ENCODE measurements at regions not wholly inside any gene's neighbourhood (a gene's known extent, or its start where the extent isn't known, plus 50 kb on each side); places are given as distances from the start of the nearest gene placed in this dataset.

GRCh38 chr4:60088807-60089486 lies 1111.2 kb upstream of the ADGRL3 start:
- Mint-ChIP-seq H3K9me3 (peaks cover 13% of the 10 kb centered on the region; the same call in 1 of the 2 replicates), H3K4me1 (peaks cover 19% of the 10 kb centered on the region), H3K27me3 (ENCODE audit: low read depth) (no peaks in the 10 kb centered on the region; the same call in 1 of the 2 replicates), H3K27ac (peak overlapping the region; percentile 94), H3K4me3 (peak overlapping the region; percentile 8), H3K36me3 (peaks cover under 1% of the 10 kb centered on the region; the same call in 1 of the 2 replicates)
- POLR2A ChIA-PET: no interaction called here
- ATAC-seq (peak; percentile 77), DNase-seq (ENCODE audit: low spot score) (no peak)
- TF ChIP-seq, protein P1, sequence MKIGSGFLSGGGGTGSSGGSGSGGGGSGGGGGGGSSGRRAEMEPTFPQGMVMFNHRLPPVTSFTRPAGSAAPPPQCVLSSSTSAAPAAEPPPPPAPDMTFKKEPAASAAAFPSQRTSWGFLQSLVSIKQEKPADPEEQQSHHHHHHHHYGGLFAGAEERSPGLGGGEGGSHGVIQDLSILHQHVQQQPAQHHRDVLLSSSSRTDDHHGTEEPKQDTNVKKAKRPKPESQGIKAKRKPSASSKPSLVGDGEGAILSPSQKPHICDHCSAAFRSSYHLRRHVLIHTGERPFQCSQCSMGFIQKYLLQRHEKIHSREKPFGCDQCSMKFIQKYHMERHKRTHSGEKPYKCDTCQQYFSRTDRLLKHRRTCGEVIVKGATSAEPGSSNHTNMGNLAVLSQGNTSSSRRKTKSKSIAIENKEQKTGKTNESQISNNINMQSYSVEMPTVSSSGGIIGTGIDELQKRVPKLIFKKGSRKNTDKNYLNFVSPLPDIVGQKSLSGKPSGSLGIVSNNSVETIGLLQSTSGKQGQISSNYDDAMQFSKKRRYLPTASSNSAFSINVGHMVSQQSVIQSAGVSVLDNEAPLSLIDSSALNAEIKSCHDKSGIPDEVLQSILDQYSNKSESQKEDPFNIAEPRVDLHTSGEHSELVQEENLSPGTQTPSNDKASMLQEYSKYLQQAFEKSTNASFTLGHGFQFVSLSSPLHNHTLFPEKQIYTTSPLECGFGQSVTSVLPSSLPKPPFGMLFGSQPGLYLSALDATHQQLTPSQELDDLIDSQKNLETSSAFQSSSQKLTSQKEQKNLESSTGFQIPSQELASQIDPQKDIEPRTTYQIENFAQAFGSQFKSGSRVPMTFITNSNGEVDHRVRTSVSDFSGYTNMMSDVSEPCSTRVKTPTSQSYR (CRISPR knock-in tag; IDR thresholded peaks at IDR 0.05): no peak
- TF ChIP-seq, protein P2, sequence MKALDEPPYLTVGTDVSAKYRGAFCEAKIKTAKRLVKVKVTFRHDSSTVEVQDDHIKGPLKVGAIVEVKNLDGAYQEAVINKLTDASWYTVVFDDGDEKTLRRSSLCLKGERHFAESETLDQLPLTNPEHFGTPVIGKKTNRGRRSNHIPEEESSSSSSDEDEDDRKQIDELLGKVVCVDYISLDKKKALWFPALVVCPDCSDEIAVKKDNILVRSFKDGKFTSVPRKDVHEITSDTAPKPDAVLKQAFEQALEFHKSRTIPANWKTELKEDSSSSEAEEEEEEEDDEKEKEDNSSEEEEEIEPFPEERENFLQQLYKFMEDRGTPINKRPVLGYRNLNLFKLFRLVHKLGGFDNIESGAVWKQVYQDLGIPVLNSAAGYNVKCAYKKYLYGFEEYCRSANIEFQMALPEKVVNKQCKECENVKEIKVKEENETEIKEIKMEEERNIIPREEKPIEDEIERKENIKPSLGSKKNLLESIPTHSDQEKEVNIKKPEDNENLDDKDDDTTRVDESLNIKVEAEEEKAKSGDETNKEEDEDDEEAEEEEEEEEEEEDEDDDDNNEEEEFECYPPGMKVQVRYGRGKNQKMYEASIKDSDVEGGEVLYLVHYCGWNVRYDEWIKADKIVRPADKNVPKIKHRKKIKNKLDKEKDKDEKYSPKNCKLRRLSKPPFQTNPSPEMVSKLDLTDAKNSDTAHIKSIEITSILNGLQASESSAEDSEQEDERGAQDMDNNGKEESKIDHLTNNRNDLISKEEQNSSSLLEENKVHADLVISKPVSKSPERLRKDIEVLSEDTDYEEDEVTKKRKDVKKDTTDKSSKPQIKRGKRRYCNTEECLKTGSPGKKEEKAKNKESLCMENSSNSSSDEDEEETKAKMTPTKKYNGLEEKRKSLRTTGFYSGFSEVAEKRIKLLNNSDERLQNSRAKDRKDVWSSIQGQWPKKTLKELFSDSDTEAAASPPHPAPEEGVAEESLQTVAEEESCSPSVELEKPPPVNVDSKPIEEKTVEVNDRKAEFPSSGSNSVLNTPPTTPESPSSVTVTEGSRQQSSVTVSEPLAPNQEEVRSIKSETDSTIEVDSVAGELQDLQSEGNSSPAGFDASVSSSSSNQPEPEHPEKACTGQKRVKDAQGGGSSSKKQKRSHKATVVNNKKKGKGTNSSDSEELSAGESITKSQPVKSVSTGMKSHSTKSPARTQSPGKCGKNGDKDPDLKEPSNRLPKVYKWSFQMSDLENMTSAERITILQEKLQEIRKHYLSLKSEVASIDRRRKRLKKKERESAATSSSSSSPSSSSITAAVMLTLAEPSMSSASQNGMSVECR (CRISPR knock-in tag; IDR thresholded peaks at IDR 0.05; ENCODE audit: borderline replicate concordance): no peak
- no peak for TF ChIP-seq ATF6 (CRISPR knock-in tag; IDR thresholded peaks at IDR 0.05)
- TF ChIP-seq FOXK1 (CRISPR knock-in tag; IDR thresholded peaks at IDR 0.05): no peak
- TF ChIP-seq NFE2L1 (CRISPR knock-in tag; IDR thresholded peaks at IDR 0.05): no peak
- no peak for TF ChIP-seq IRF2 (CRISPR knock-in tag; IDR thresholded peaks at IDR 0.05; ENCODE audit: borderline replicate concordance, low read depth)
- no peak for TF ChIP-seq SOX15 (CRISPR knock-in tag; IDR thresholded peaks at IDR 0.05)
- no peak for TF ChIP-seq SMAD3 (CRISPR knock-in tag; IDR thresholded peaks at IDR 0.05; ENCODE audit: borderline replicate concordance)
- CTCF ChIA-PET: no interaction called here

GRCh38 chr4:60089546-60090273 lies 1110.4 kb upstream of the ADGRL3 start:
- H3K4me3 Mint-ChIP-seq: peak overlapping the region; percentile 8
- H3K36me3 Mint-ChIP-seq: no peaks in the 10 kb centered on the region
- ATAC-seq (peak; percentile 91), DNase-seq (ENCODE audit: low spot score) (no peak)
- H3K9me3 Mint-ChIP-seq: peaks cover 13% of the 10 kb centered on the region; the same call in 1 of the 2 replicates
- TF ChIP-seq ZSCAN18 (CRISPR knock-in tag; IDR thresholded peaks at IDR 0.05): no peak
- TF ChIP-seq NR1H2 (CRISPR knock-in tag; IDR thresholded peaks at IDR 0.05): no peak
- no peak for TF ChIP-seq MXD4 (CRISPR knock-in tag; IDR thresholded peaks at IDR 0.05; ENCODE audit: borderline replicate concordance)
- TF ChIP-seq SMAD3 (CRISPR knock-in tag; IDR thresholded peaks at IDR 0.05; ENCODE audit: borderline replicate concordance): no peak
- TF ChIP-seq TEAD4 (CRISPR knock-in tag; IDR thresholded peaks at IDR 0.05): no peak
- TF ChIP-seq, protein P3, sequence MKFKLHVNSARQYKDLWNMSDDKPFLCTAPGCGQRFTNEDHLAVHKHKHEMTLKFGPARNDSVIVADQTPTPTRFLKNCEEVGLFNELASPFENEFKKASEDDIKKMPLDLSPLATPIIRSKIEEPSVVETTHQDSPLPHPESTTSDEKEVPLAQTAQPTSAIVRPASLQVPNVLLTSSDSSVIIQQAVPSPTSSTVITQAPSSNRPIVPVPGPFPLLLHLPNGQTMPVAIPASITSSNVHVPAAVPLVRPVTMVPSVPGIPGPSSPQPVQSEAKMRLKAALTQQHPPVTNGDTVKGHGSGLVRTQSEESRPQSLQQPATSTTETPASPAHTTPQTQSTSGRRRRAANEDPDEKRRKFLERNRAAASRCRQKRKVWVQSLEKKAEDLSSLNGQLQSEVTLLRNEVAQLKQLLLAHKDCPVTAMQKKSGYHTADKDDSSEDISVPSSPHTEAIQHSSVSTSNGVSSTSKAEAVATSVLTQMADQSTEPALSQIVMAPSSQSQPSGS (CRISPR knock-in tag; IDR thresholded peaks at IDR 0.05; ENCODE audit: borderline replicate concordance, low read depth): no peak
- TF ChIP-seq NR3C1 (CRISPR knock-in tag; conservative IDR thresholded peaks at IDR 0.05; ENCODE audit: low read depth): no peak
- TF ChIP-seq RORB (CRISPR knock-in tag; IDR thresholded peaks at IDR 0.05): no peak
- no peak for TF ChIP-seq FOXK1 (CRISPR knock-in tag; IDR thresholded peaks at IDR 0.05)
- TF ChIP-seq ELF4 (CRISPR knock-in tag; IDR thresholded peaks at IDR 0.05; ENCODE audit: low read depth): no peak
- no peak for TF ChIP-seq PRRX2 (CRISPR knock-in tag; IDR thresholded peaks at IDR 0.05)
- TF ChIP-seq NR2C2 (CRISPR knock-in tag; IDR thresholded peaks at IDR 0.05): no peak
- TF ChIP-seq ATF6 (CRISPR knock-in tag; IDR thresholded peaks at IDR 0.05): no peak
- no peak for TF ChIP-seq TEAD1 (CRISPR knock-in tag; IDR thresholded peaks at IDR 0.05)
- ChIA-PET CTCF (no interaction called here), POLR2A (no interaction called here)
- no peaks in the 10 kb centered on the region for H3K27me3 Mint-ChIP-seq (ENCODE audit: low read depth)
- peaks cover 19% of the 10 kb centered on the region for H3K4me1 Mint-ChIP-seq
- peak overlapping the region; percentile 94 for H3K27ac Mint-ChIP-seq

All from WTC11 (cell line).